Gastroesophageal sphincter (tissue), 4 donors: ENCODE measurements at regions not wholly inside any gene's neighbourhood (a gene's known extent, or its start where the extent isn't known, plus 50 kb on each side); places are given as distances from the start of the nearest gene placed in this dataset.

Experiments
- ATAC-seq: fragments of 150-250 bp; one replicate; pipeline ENCODE4 v1.9.1; 2016; ENCODE audit warnings: mild to moderate bottlenecking, moderate library complexity
- H3K27ac ChIP-seq, 4 donors: fragments of 200-600 bp; sonication (generic) in 3 of 4; 1 replicate in 3 of 4; 2 replicates in 1 of 4; pipeline ENCODE4 v1.5.1; 2016 to 2019
- H3K27me3 ChIP-seq: fragments of 200-600 bp; sonication (generic); one replicate; pipeline ENCODE4 v1.5.1; 2019
- H3K36me3 ChIP-seq, 2 donors: fragments of 200-600 bp; sonication (generic); one replicate each; pipeline ENCODE4 v1.5.1; 2019; ENCODE audit warnings: control low read depth in 1 of 2
- H3K4me1 ChIP-seq, 3 donors: fragments of 200-600 bp; sonication (generic); 1 replicate in 2 of 3; 2 replicates in 1 of 3; pipeline ENCODE4 v1.5.1; 2016 to 2019; ENCODE audit warnings: control low read depth in 2 of 3
- H3K4me3 ChIP-seq, 2 donors: fragments of 200-600 bp; sonication (generic); one replicate each; pipeline ENCODE4 v1.5.1; 2019; ENCODE audit warnings: mild to moderate bottlenecking in 1 of 2, moderate library complexity in 1 of 2
- H3K9me3 ChIP-seq, 3 donors: fragments of 200-600 bp; sonication (generic); one replicate each; pipeline ENCODE4 v1.5.1; 2017 to 2019; ENCODE audit warnings: control low read depth in 2 of 3
- EP300 ChIP-seq: sonication (generic); formaldehyde crosslinking; IDR thresholded peaks from one replicate; pipeline ENCODE4 v1.6.1; 2017; ENCODE audit warnings: antibody characterized with exemption, mild to moderate bottlenecking
- POLR2A ChIP-seq, 2 donors: fragments of 450-650 bp; IDR thresholded peaks; one replicate each; pipeline ENCODE4 v1.6.1; 2017; ENCODE audit warnings: antibody characterized with exemption in 2 of 2, mild to moderate bottlenecking in 2 of 2, moderate library complexity in 1 of 2
- POLR2AphosphoS5 ChIP-seq: sonication (generic); formaldehyde crosslinking; IDR thresholded peaks from one replicate; pipeline ENCODE4 v1.6.1; 2017; ENCODE audit warnings: antibody characterized with exemption
- WGBS, 2 donors: methylation state at CpG; one replicate each; pipeline ENCODE4 v1.1.5; 2018; ENCODE audit warnings: low coverage in 1 of 2; 5-methylcytosine and 5-hydroxymethylcytosine counted together
- TF ChIP-seq, protein P1 (sequence below), 4 experiments: fragments of 200-600 bp in 2 of 4; fragments of 450-650 bp in 2 of 4; sonication (generic) in 1 of 4; IDR thresholded peaks; one replicate each; pipeline ENCODE4 v1.5.1; 2017 to 2019; ENCODE audit warnings: antibody characterized with exemption in 4 of 4, mild to moderate bottlenecking in 2 of 4, moderate library complexity in 2 of 4

DNA sequence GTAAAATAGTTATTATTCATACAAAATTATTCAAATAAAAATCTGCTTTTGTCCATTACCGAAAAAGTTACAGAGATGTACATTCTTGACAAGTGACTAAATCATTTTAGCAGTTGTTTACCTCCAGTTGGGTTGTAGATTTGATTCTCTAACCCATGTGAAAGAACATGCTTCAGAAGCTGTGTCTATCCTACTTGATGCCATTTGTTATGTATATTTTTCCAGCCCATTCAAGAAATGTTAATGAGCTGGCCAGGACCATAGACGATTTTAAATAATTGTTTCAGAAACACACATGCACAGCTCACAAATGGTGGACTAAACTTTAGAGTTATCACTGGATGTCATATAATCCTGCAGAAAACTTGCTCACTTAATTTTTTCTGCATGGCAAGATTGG is 391.1 kb upstream of the REG3G start:
- no peaks in the 10 kb centered on the region for H3K27me3 ChIP-seq
- TF ChIP-seq EP300, result no peak
- no peak for TF ChIP-seq POLR2AphosphoS5
- TF ChIP-seq POLR2A (IDR thresholded peaks at IDR 0.05), result no peak
- TF ChIP-seq, protein P1, sequence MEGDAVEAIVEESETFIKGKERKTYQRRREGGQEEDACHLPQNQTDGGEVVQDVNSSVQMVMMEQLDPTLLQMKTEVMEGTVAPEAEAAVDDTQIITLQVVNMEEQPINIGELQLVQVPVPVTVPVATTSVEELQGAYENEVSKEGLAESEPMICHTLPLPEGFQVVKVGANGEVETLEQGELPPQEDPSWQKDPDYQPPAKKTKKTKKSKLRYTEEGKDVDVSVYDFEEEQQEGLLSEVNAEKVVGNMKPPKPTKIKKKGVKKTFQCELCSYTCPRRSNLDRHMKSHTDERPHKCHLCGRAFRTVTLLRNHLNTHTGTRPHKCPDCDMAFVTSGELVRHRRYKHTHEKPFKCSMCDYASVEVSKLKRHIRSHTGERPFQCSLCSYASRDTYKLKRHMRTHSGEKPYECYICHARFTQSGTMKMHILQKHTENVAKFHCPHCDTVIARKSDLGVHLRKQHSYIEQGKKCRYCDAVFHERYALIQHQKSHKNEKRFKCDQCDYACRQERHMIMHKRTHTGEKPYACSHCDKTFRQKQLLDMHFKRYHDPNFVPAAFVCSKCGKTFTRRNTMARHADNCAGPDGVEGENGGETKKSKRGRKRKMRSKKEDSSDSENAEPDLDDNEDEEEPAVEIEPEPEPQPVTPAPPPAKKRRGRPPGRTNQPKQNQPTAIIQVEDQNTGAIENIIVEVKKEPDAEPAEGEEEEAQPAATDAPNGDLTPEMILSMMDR (IDR thresholded peaks at IDR 0.05), result no peak
- no peaks in the 10 kb centered on the region for H3K4me1 ChIP-seq
- no peak overlapping the region for H3K27ac ChIP-seq
- WGBS, 2 donors, result 65 to 66% methylated on average over 2 of the region's 2 CpGs
- H3K36me3 ChIP-seq, result no peaks in the 10 kb centered on the region
- no peaks in the 10 kb centered on the region for H3K9me3 ChIP-seq
- ATAC-seq, result no peak
- no peak overlapping the region for H3K4me3 ChIP-seq

DNA sequence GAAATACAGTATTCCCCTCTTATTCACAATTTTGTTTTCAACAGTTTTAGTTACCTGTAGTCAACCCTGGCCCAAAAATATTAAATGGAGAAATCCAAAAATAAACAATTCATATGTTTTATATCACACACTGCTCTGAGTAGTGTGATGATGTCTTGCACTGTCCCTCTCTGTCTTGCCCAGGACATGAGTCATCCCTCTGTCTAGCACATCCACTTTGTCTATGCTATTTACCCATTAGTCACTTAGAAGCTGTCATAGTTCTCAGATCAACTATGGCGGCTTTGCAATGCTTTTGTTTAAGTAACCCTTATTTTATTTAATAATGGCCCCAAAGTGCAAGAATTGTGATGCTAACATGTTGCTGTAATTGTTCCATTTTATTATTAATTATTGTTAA is 380.6 kb upstream of the REG3G start:
- ATAC-seq, result no peak
- H3K4me1 ChIP-seq, result no peaks in the 10 kb centered on the region
- no peak overlapping the region for H3K4me3 ChIP-seq
- no peaks in the 10 kb centered on the region for H3K36me3 ChIP-seq
- no peaks in the 10 kb centered on the region for H3K27me3 ChIP-seq
- no peak overlapping the region for H3K27ac ChIP-seq
- TF ChIP-seq POLR2A (IDR thresholded peaks at IDR 0.05) (no peak), EP300 (no peak), POLR2AphosphoS5 (no peak)
- TF ChIP-seq, protein P1 (IDR thresholded peaks at IDR 0.05), result no peak
- 76 to 100% methylated on average over 1 of the region's 1 CpG for WGBS, 2 donors
- no peaks in the 10 kb centered on the region for H3K9me3 ChIP-seq

DNA sequence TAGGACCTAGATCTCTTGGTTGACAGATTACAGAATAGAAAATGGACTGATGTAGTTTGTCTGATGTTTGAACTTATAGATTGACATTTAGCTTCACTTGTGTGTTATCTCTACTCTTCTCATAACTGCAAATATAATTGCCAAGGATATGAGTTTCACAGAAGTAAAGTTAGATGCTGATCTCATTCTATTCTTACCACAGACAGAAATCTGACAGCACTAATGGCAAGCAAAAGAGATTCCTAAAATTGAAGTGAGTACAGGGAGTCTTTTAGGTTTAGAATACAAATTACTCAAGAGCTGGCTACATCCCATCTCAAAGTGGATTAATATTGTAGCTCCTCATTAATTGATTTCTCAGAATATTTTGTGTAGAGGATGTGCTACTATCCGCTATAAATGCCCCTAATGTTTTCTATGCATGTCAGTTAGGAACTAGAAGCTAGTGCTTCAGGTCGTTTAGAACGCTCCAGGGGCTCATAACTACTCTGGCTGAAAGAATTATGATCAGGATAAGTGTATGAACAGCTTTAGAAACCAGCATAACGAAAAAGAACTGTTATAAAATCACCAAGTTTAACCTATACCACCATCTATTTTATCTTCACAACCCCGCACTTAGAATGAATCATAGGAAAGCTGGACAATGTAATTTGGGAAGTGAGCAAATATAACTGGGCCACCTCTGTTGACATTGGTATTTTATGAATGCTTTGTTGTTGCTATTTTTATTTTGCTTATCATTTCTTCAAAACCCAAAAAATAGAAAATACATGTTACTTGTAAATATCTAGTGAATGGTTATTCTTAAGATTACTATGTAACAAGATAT is 378.8 kb upstream of the REG3G start:
- Histone ChIP-seq H3K4me3 (no peak overlapping the region), H3K36me3 (no peaks in the 10 kb centered on the region), H3K9me3 (no peaks in the 10 kb centered on the region), H3K27me3 (no peaks in the 10 kb centered on the region), H3K27ac (no peak overlapping the region), H3K4me1 (no peaks in the 10 kb centered on the region)
- 64 to 85% methylated on average over 5 of the region's 5 CpGs for WGBS, 2 donors
- TF ChIP-seq, protein P1 (IDR thresholded peaks at IDR 0.05), result no peak
- TF ChIP-seq POLR2A (IDR thresholded peaks at IDR 0.05) (no peak), POLR2AphosphoS5 (no peak), EP300 (no peak)
- no peak for ATAC-seq

DNA sequence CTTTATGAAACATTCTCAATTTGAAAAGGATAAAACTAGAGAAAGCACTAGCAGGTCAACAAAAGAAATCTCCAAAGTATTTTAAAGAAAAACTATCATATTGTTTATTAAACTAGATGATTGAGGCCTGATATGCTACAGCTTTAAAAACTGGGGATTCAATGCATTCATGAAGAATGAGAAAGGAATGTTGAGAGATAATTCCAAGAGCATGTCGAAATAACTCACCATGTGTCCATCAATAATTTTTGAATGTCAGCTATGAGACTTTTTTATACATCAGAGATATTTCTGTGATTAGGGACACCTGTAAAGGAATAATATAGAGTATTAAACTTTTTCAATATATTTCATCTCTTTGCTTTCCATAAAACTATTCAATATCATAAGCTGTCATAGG is 376.9 kb upstream of the REG3G start:
- Histone ChIP-seq H3K9me3 (no peaks in the 10 kb centered on the region), H3K4me3 (no peak overlapping the region), H3K27ac (no peak overlapping the region), H3K4me1 (no peaks in the 10 kb centered on the region), H3K36me3 (no peaks in the 10 kb centered on the region), H3K27me3 (no peaks in the 10 kb centered on the region)
- 73 to 78% methylated on average over 1 of the region's 1 CpG for WGBS, 2 donors
- TF ChIP-seq, protein P1 (IDR thresholded peaks at IDR 0.05), result no peak
- TF ChIP-seq EP300, result no peak
- no peak for TF ChIP-seq POLR2AphosphoS5
- no peak for TF ChIP-seq POLR2A (IDR thresholded peaks at IDR 0.05)
- no peak for ATAC-seq

DNA sequence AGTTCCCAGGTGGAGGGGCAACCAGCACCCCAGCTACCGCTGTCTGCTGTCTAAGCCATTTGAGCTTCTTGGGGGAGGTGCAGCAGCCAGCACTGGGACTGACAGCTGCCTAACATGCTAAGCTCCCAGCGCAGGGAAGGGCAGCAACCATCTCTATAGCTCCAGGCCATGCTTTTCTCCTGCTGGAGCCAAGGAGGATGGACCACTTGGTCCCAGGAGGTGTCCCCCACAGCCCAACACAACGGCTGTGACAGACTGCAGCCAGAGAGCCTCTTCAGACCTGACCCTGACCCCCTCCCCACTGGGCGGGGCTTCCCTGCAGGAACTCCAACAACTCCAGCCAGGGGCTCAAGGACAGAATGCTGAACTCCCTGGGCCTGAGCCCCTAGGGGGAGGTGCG is 370.6 kb upstream of the REG3G start:
- Histone ChIP-seq H3K36me3 (no peaks in the 10 kb centered on the region), H3K27ac (no peak overlapping the region), H3K4me3 (no peak overlapping the region), H3K27me3 (no peaks in the 10 kb centered on the region), H3K9me3 (peaks cover 0 to 35% (median 0%) of the 10 kb centered on the region in 3 donors), H3K4me1 (no peaks in the 10 kb centered on the region)
- WGBS, 2 donors, result 100% methylated on average over 2 of the region's 5 CpGs; no CpG with 5 or more reads in 1 of the 2 donors
- ATAC-seq, result no peak
- TF ChIP-seq EP300, result no peak
- TF ChIP-seq, protein P1 (IDR thresholded peaks at IDR 0.05), result no peak
- TF ChIP-seq POLR2AphosphoS5, result no peak
- no peak for TF ChIP-seq POLR2A (IDR thresholded peaks at IDR 0.05)
